ENCODE measurements at regions not wholly inside any gene's neighbourhood (a gene's known extent, or its start where the extent isn't known, plus 50 kb on each side); places are given as distances from the start of the nearest gene placed in this dataset.

- no peak for DNase-seq (ENCODE audit: low spot score)
- in situ Hi-C loops (cut with MboI; ENCODE audit: low pct_unique_long_range_greater_than_20kb, low sequenced_read_pairs, unreplicated experiment), result no loop called here
- no peak for TF ChIP-seq CTCF (IDR thresholded peaks at IDR 0.05; ENCODE audit: extremely low read depth, insufficient read depth, missing control alignments)
Measured at GRCh38 chr1:177593105-177593504, 376.8 kb downstream of the SEC16B start.

GRCh38 chr1:177592624-177593023 lies 377.2 kb downstream of the SEC16B start:
- DNase-seq (ENCODE audit: low spot score), result no peak
- in situ Hi-C loops (cut with MboI; ENCODE audit: low pct_unique_long_range_greater_than_20kb, low sequenced_read_pairs, unreplicated experiment), result no loop called here

GRCh38 chr1:177591155-177591554 lies 378.7 kb downstream of the SEC16B start:
- in situ Hi-C loops (cut with MboI; ENCODE audit: low pct_unique_long_range_greater_than_20kb, low sequenced_read_pairs, unreplicated experiment), result no loop called here
- DNase-seq (ENCODE audit: low spot score), result no peak

More at GRCh38 chr1:177592624-177593023, 377.2 kb downstream of the SEC16B start:
- no peak for TF ChIP-seq CTCF (IDR thresholded peaks at IDR 0.05; ENCODE audit: extremely low read depth, insufficient read depth, missing control alignments)

GRCh38 chr1:177589166-177589565 lies 380.7 kb downstream of the SEC16B start:
- no peak for TF ChIP-seq CTCF (IDR thresholded peaks at IDR 0.05; ENCODE audit: extremely low read depth, insufficient read depth, missing control alignments)
- in situ Hi-C loops (cut with MboI; ENCODE audit: low pct_unique_long_range_greater_than_20kb, low sequenced_read_pairs, unreplicated experiment), result no loop called here
- DNase-seq (ENCODE audit: low spot score), result no peak

More at GRCh38 chr1:177591155-177591554, 378.7 kb downstream of the SEC16B start:
- TF ChIP-seq CTCF (IDR thresholded peaks at IDR 0.05; ENCODE audit: extremely low read depth, insufficient read depth, missing control alignments), result no peak

- no peak for DNase-seq (ENCODE audit: low spot score)
- in situ Hi-C loops (cut with MboI; ENCODE audit: low pct_unique_long_range_greater_than_20kb, low sequenced_read_pairs, unreplicated experiment), result no loop called here
- no peak for TF ChIP-seq CTCF (IDR thresholded peaks at IDR 0.05; ENCODE audit: extremely low read depth, insufficient read depth, missing control alignments)
Measured at GRCh38 chr1:177586429-177586828, 383.4 kb downstream of the SEC16B start.

GRCh38 chr1:177585302-177586220 lies 384.3 kb downstream of the SEC16B start:
- no peak for DNase-seq (ENCODE audit: low spot score)
- in situ Hi-C loops (cut with MboI; ENCODE audit: low pct_unique_long_range_greater_than_20kb, low sequenced_read_pairs, unreplicated experiment), result no loop called here
- TF ChIP-seq CTCF (IDR thresholded peaks at IDR 0.05; ENCODE audit: extremely low read depth, insufficient read depth, missing control alignments), result no peak

All from GM13977 (cell line).